Coronary artery (tissue), 2 donors: ENCODE measurements at regions not wholly inside any gene's neighbourhood (a gene's known extent, or its start where the extent isn't known, plus 50 kb on each side); places are given as distances from the start of the nearest gene placed in this dataset.
A peak's percentile ranks its signal among the peaks of the same experiment; 100 is the strongest.
"Not testable (repeated sequence)": the region's sequence is repeated elsewhere in the genome, so short reads cannot be mapped to it uniquely, and the experiment has no call there.

ENCODE experiments used
- DNase-seq: peaks from one replicate; pipeline ENCODE4 v3.0.0-alpha.2; 2017; ENCODE audit warnings: low spot score
- H3K27ac ChIP-seq, 2 donors: fragments of 200-600 bp; sonication (generic); one replicate each; pipeline ENCODE4 v1.5.1; 2016 to 2019
- H3K4me3 ChIP-seq: fragments of 200-600 bp; sonication (generic); 2 replicates; pipeline ENCODE4 v1.5.1; 2016; ENCODE audit warnings: mild to moderate bottlenecking, moderate library complexity
- CTCF ChIP-seq: fragments of 200-600 bp; sonication (generic); IDR thresholded peaks from one replicate; pipeline ENCODE4 v1.5.1; 2019; ENCODE audit warnings: antibody characterized with exemption

GRCh38 chr4:1523506-1523905 is 117.3 kb upstream of the NKX1-1 start:
- no peak for TF ChIP-seq CTCF
- Histone ChIP-seq H3K4me3 (no peak overlapping the region), H3K27ac (no peak overlapping the region)
- no peak for DNase-seq

GRCh38 chr4:1523033-1523432 is 116.8 kb upstream of the NKX1-1 start:
- no peak for TF ChIP-seq CTCF
- Histone ChIP-seq H3K27ac (no peak overlapping the region), H3K4me3 (no peak overlapping the region)
- DNase-seq, result no peak

- no peak overlapping the region for H3K4me3 ChIP-seq
- H3K27ac ChIP-seq, result no peak overlapping the region
- no peak for DNase-seq
- TF ChIP-seq CTCF, result no peak
Observed at GRCh38 chr4:1522606-1523005, 116.4 kb upstream of the NKX1-1 start.

GRCh38 chr4:1521821-1522361 is 115.6 kb upstream of the NKX1-1 start:
- TF ChIP-seq CTCF, result no peak
- no peak for DNase-seq
- no peak overlapping the region for H3K27ac ChIP-seq
- H3K4me3 ChIP-seq, result no peak overlapping the region

GRCh38 chr4:1520795-1521576 is 114.7 kb upstream of the NKX1-1 start:
- peak overlapping the region; percentile 53 for H3K4me3 ChIP-seq
- DNase-seq, H3K27ac ChIP-seq: not testable (repeated sequence)

- Histone ChIP-seq H3K4me3 (no peak overlapping the region), H3K27ac (no peak overlapping the region)
- DNase-seq, result no peak
- no peak for TF ChIP-seq CTCF
Observed at GRCh38 chr4:1519787-1520661, 113.8 kb upstream of the NKX1-1 start.

GRCh38 chr4:1518997-1519700 is 112.9 kb upstream of the NKX1-1 start:
- no peak for DNase-seq
- Histone ChIP-seq H3K4me3 (no peak overlapping the region), H3K27ac (no peak overlapping the region)
- TF ChIP-seq CTCF, result no peak
